Upper lobe of left lung (tissue), 4 donors: ENCODE measurements at regions not wholly inside any gene's neighbourhood (a gene's known extent, or its start where the extent isn't known, plus 50 kb on each side); places are given as distances from the start of the nearest gene placed in this dataset.
A peak's percentile ranks its signal among the peaks of the same experiment; 100 is the strongest.

ENCODE experiments used
- EP300 ChIP-seq, 4 donors: sonication (generic); formaldehyde crosslinking; IDR thresholded peaks; one replicate each; pipeline ENCODE4 v1.5.1; 2017; ENCODE audit warnings: antibody characterized with exemption in 4 of 4, control low read depth in 2 of 4
- POLR2A ChIP-seq, 4 donors: fragments of 450-650 bp; IDR thresholded peaks; one replicate each; pipeline ENCODE4 v1.5.1; 2016 to 2017; ENCODE audit warnings: antibody characterized with exemption in 4 of 4, mild to moderate bottlenecking in 2 of 4
- POLR2AphosphoS5 ChIP-seq, 2 donors: sonication (generic); formaldehyde crosslinking; IDR thresholded peaks; one replicate each; pipeline ENCODE4 v1.5.1; 2017; ENCODE audit warnings: antibody characterized with exemption in 2 of 2
- TF ChIP-seq, protein P1 (sequence below), 6 experiments: fragments of 450-650 bp in 4 of 6; fragments of 200-600 bp in 2 of 6; sonication (generic) in 2 of 6; IDR thresholded peaks; one replicate each; pipeline ENCODE4 v1.5.1; 2016 to 2019; ENCODE audit warnings: antibody characterized with exemption in 6 of 6

- TF ChIP-seq, protein P1, sequence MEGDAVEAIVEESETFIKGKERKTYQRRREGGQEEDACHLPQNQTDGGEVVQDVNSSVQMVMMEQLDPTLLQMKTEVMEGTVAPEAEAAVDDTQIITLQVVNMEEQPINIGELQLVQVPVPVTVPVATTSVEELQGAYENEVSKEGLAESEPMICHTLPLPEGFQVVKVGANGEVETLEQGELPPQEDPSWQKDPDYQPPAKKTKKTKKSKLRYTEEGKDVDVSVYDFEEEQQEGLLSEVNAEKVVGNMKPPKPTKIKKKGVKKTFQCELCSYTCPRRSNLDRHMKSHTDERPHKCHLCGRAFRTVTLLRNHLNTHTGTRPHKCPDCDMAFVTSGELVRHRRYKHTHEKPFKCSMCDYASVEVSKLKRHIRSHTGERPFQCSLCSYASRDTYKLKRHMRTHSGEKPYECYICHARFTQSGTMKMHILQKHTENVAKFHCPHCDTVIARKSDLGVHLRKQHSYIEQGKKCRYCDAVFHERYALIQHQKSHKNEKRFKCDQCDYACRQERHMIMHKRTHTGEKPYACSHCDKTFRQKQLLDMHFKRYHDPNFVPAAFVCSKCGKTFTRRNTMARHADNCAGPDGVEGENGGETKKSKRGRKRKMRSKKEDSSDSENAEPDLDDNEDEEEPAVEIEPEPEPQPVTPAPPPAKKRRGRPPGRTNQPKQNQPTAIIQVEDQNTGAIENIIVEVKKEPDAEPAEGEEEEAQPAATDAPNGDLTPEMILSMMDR (IDR thresholded peaks at IDR 0.05), result no peak
- TF ChIP-seq POLR2A (IDR thresholded peaks at IDR 0.05), result no peak
- peak in 1 of 2 donors; percentile 9 for TF ChIP-seq POLR2AphosphoS5 (IDR thresholded peaks at IDR 0.05)
- no peak for TF ChIP-seq EP300 (IDR thresholded peaks at IDR 0.05)
Measured at GRCh38 chr6:151677404-151677803, 130.1 kb upstream of the ESR1 start.
